Stimulated activated CD4-positive, alpha-beta T cell treated with anti-CD3 and anti-CD28 coated beads, Interleukin-12 subunit alpha, Interleukin-12 subunit beta, amount 100 ng/mL, for 24 hours (primary cell): ENCODE measurements at regions not wholly inside any gene's neighbourhood (a gene's known extent, or its start where the extent isn't known, plus 50 kb on each side); places are given as distances from the start of the nearest gene placed in this dataset.

Experiments used
- DNase-seq, 2 experiments: peaks; one replicate each; pipeline ENCODE4 v3.0.0-alpha.2; 2020; ENCODE audit warnings: low read depth in 2 of 2

- no peak for DNase-seq
Observed at GRCh38 chr15:69576948-69577351, 124.3 kb downstream of the RPLP1 start.

DNA sequence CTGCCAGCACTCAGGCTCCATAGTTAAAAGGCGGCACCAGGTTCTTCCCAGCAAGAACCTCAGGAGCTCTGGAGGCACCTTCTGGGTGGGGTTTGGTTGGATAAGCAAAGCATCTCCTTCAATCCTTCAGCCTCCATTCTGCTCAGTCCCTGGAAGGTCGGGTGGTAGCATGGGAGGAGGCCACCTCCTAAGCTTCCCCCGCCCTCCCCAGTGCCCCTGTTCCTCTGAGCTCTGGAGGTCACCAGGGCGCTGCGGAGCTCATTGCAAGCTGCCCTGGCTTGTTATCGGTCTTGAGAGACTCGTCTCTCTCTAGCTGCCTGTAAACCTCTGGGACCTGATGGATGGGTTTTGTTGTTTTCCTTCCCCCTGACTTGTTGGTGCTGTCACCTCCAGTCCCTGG is 124.8 kb downstream of the RPLP1 start:
- DNase-seq = no peak

GRCh38 chr15:69578252-69578651 is 125.6 kb downstream of the RPLP1 start:
- no peak for DNase-seq

DNA sequence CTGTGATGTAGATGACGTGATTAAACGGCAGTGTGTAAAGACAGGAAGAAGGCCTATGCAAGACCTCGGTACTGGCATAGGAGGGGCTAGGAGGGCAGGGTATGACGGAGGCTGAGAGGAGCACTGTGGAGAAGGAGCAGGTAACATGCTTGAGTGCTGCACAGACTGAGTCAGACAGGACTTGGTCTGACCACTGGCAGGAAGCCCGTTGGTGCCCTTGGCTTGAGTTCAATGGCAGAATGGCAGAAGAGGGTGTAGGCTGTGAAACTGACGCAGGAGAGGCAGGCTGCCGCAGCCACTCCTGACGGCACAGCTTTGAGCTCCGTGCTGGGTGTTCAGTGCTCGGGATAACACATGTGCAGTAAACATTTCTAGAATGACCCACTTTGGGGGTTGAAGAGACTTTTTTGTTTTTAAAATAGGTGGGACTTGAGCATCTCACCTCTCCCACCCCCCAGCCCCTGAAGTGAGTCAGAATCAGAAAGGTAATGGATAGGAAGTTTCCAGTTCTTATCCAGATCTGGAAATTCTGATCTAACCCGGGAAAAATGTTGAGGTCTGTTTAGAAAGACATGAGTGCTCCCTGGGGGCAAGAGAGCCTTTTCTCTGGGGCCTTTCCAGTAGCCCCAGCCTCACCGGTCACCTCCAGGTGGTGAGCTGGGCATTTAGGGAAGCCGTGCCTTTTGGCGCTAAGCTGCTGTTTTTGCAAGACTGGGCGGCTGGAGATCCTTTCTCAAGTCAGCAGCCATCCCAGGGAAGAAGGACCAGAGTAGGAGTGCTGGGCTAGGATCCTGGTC is 126.4 kb downstream of the RPLP1 start:
- no peak for DNase-seq

DNA sequence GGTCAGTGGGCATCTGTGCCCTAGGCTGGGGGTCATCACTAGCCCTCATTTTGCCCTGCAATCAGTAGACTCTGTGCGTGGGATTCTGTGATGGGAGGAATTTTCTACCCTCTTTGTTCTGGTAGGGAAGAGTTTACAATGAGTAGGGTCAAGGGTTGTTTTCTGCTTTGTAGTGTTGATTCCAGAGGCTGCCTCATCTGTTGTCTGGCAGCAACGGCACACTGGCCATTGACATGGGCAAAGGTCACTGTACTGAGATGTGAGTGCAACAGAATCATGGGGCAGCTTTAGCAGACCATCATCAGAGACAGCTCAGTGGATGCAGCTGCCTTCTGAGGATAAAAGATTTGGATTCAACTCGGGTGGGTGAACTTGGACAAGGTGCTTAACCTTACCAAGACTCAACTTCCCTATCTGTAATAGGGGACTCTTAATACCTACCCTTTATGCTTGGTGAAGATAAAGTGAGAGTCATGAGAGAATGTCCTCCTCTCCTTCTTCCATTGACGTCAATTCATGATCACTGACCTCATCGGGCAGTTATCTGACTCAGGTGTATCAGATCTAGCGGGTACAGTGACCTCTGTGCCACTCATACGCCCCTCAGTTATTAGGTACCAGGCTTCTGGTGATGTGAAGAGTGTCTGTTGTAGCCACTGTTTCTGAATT is 127.5 kb downstream of the RPLP1 start:
- no peak for DNase-seq

DNA sequence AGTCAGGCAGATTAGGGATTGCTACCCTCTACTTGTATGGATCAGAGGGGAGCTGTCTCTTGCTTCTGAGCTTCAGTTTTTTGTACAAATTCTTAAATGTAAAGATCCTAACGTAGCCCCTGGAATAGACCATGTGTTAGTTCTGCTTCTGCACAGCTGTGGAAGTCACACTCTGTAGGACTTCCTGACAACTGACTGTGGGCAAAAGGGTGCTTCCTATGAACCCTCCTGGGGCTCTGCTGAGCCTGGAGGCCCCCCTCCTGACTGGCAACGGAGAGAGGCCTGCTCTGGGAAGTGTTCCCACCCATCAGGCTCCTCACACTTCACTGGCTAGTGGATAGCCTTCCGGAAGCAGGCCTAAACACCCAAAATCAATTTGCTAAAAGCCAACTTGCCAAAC is 131.0 kb downstream of the RPLP1 start:
- no peak for DNase-seq

- DNase-seq = no peak
Observed at GRCh38 chr15:69585937-69586336, 133.3 kb downstream of the RPLP1 start.

- DNase-seq = no peak
Observed at GRCh38 chr15:69586721-69587120, 134.1 kb downstream of the RPLP1 start.

- no peak for DNase-seq
Observed at GRCh38 chr15:69587723-69588426, 135.3 kb downstream of the RPLP1 start.

DNA sequence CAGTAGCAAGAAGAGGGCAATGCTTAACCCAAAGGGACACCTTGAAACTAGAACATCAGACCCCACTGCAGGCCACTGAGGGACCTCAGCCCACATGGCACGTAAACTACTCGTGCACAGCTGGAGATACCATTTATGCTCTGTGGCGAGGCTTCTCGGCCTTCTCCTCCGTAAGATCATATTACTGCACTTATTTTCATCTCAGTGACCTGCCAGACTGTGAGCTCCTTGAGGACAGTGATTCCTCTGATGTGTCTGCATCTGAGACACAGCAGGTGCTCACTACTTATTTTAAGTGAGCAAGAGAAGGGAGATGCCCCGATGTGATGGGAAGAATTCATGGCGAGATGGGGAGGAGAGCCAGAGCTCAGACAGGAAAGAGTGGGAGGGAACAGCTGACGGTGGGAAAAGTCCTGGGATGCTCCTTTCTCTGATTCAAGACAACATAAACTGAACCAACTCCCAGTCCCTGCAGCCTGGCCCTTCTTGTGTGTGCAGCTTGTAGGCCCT is 137.6 kb downstream of the RPLP1 start:
- no peak for DNase-seq

DNA sequence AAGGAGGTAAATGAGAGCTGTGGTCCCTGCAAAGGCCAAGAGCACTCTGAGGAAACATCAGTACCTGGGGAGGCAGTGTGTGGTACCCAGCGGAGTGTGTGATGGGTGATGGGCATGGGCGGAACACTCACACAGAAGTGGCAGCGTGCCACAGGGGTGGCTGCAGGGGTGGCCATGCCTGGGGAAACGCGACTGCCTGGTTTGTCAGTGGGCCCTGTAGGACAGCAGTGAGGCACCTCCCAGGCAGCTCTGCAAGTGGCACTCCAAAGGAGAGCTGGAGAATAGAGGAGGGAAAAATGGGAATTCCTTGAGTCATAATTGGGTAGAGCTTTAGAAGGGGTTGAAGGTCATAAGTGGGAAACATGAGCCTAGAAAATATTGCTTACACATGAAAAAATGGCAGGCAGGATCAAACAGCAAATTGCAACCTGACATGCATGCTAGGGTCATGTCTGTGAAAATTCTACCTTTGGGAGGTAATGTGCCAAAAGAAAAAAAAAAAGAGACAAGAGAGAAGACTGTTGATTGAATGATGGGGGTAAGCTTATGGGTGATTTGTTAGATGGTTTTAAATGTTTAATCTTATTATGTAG is 138.4 kb downstream of the RPLP1 start:
- no peak for DNase-seq

DNA sequence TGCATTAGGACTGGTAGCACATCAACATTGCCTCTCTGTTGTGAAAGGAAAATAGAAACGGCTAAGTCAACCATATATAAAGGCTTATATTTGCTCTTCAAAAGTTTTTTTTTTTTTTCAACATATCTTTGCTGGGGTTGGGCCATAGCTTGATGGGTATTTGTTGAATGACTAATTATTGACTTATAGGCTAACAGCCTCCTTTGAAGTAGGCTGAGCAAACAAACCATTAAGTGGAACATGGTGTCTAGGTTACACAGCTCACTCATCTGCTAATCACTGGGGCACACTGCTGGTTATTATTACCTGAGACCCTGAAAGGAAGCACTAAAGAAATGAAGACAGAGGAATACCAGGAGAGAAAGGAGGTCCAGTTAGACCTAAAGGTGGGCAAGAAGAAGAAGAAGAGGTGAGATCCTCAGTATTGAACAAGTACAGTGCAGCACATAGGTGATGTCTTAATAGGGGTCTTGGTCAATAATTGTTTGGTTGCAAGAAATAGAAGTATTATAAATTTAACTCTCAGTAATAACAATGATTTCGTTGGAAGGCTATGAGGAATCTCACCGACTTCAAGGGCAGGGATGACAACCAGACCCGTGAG is 139.4 kb downstream of the RPLP1 start:
- no peak for DNase-seq

GRCh38 chr15:69592954-69593353 is 140.3 kb downstream of the RPLP1 start:
- DNase-seq = no peak

DNA sequence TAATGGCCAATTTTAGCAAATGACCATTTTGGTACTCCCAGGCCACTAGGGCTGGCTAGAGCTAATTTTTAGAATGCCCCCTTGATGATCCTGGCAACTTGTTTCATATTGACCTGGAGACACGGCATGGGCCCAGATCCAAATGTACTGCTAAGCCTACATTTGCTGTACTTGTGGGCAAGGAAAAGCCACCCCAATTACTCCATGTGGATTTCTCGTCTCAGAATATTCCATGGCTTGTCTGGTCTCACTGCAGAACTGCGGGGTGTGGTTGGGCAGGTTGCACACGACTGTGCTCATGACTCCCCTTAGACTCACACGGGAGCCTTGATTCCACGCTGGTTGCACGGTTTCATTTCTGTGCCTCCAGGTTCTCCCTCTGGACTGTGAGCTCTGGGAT is 140.9 kb downstream of the RPLP1 start:
- DNase-seq = no peak

- DNase-seq = no peak
Observed at GRCh38 chr15:69593981-69594966, 141.7 kb downstream of the RPLP1 start.

- DNase-seq = no peak
Observed at GRCh38 chr15:69595009-69595791, 142.6 kb downstream of the RPLP1 start.

DNA sequence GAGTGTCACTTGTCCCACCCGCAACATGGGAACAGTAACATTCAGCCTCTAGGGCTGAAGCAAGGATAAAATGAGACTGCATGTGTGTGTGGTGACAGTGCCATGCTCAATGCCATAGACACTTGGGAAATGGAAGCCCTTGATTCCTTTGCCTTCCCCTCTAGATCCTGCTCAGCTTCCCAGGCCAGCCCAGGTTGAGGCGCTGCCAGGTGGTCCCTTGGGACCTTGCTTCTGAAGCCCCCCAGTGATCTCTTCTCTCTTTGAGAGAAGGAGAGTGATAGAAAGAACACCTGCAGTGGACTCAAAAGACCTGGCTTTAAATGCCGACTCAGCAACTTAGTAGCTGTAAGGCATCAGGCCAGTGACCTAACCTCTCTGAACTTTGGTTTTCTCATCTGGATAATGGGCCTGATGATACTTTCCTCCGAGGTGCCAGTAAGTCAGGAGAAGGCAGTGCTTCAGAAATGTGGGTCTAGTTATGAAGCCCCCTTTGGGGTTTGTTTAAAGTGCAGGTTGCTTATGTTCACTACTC is 144.5 kb downstream of the RPLP1 start:
- no peak for DNase-seq

GRCh38 chr15:69599271-69599670 is 146.7 kb downstream of the RPLP1 start:
- no peak for DNase-seq

- no peak for DNase-seq
Observed at GRCh38 chr15:69600556-69601085, 148.0 kb downstream of the RPLP1 start.
